ENCODE measurements at regions not wholly inside any gene's neighbourhood (a gene's known extent, or its start where the extent isn't known, plus 50 kb on each side); places are given as distances from the start of the nearest gene placed in this dataset.
"Not testable (repeated sequence)": the region's sequence is repeated elsewhere in the genome, so short reads cannot be mapped to it uniquely, and the experiment has no call there.

- WGBS, 2 donors = 66 to 87% methylated on average over 2 of the region's 2 CpGs
- intact Hi-C loops (cut with DNase I; ENCODE audit: low total_unique reads) = no loop called here
These were observed 228.3 kb downstream of the DLEU7 start for GRCh38 chr13:50615234-50615633.

GRCh38 chr13:50616101-50616500 lies 227.4 kb downstream of the DLEU7 start:
- WGBS, 2 donors = 92% methylated on average over 2 of the region's 2 CpGs
- TF ChIP-seq CTCF (IDR thresholded peaks at IDR 0.05) = no peak
- no peak for TF ChIP-seq POLR2A (IDR thresholded peaks at IDR 0.05)
- DNase-seq (ENCODE audit: low spot score in 2 of 2) = no peak
- no peak overlapping the region for H3K4me3 ChIP-seq (ENCODE audit: low read depth, poor library complexity, severe bottlenecking)
- intact Hi-C loops (cut with DNase I; ENCODE audit: low total_unique reads) = no loop called here

More at GRCh38 chr13:50615234-50615633, 228.3 kb downstream of the DLEU7 start:
- no peak overlapping the region for H3K4me3 ChIP-seq (ENCODE audit: low read depth, poor library complexity, severe bottlenecking)
- no peak for DNase-seq (ENCODE audit: low spot score in 2 of 2)
- TF ChIP-seq CTCF (IDR thresholded peaks at IDR 0.05) (no peak), POLR2A (IDR thresholded peaks at IDR 0.05) (no peak)

DNA sequence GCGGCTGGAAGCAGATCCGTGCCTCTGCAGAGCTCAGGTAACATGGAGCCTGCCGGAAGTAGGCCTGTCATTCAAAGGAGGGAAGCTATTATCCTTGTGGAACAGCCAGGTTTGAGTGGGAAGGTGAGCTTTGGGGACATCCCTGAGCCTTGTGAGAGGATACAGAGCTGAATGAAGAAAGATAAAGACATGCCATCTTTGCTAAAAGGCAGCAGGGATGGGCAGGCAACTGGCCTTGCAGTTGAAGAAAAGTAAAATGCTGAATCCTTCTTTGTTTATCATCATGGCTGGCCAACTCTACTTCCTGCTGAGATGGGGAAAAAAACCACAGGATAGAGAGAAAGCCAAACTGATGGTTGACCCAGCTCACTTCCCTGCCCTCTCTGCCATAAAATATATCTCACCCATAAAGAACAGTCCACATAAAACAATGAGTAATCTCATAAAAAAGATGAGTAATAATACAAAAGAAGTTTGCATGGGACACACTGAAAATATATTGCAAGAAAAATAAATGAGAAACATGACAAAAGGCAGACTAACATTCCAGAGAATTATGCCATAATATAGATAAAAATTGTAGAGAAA lies 226.3 kb downstream of the DLEU7 start:
- intact Hi-C loops (cut with DNase I; ENCODE audit: low total_unique reads) = no loop called here
- no peak overlapping the region for H3K4me3 ChIP-seq (ENCODE audit: low read depth, poor library complexity, severe bottlenecking)
- no peak for DNase-seq (ENCODE audit: low spot score in 2 of 2)
- TF ChIP-seq POLR2A (IDR thresholded peaks at IDR 0.05) = no peak
- no peak for TF ChIP-seq CTCF (IDR thresholded peaks at IDR 0.05)
- 90 to 95% methylated on average over 3 of the region's 3 CpGs for WGBS, 2 donors

DNA sequence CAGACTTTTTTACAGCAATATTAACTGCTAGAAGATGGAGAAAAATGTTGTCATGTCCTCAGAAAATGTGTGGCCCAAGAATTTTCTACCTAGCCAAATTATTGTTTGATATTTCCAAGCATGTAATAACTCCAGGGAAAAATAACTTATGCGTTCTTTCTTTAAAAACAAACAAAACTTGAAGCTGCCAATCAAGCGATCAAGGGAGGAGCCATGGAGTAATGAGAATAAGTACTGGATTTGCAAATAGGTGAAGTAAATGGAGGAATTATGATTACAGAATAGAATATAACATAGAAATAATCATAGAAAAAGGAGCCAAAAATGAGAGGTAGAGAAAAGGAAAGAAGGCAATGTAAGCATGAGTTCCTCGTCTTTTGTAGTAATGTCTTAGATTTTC lies 225.3 kb downstream of the DLEU7 start:
- TF ChIP-seq POLR2A (IDR thresholded peaks at IDR 0.05) (no peak), CTCF (IDR thresholded peaks at IDR 0.05) (no peak)
- 91 to 99% methylated on average over 3 of the region's 3 CpGs for WGBS, 2 donors
- no peak overlapping the region for H3K4me3 ChIP-seq (ENCODE audit: low read depth, poor library complexity, severe bottlenecking)
- DNase-seq (ENCODE audit: low spot score in 2 of 2) = no peak
- intact Hi-C loops (cut with DNase I; ENCODE audit: low total_unique reads) = no loop called here

GRCh38 chr13:50626101-50626547 lies 217.4 kb downstream of the DLEU7 start:
- intact Hi-C loops (cut with DNase I; ENCODE audit: low total_unique reads) = no loop called here
- H3K4me3 ChIP-seq (ENCODE audit: low read depth, poor library complexity, severe bottlenecking) = no peak overlapping the region
- TF ChIP-seq POLR2A (IDR thresholded peaks at IDR 0.05) = no peak
- TF ChIP-seq CTCF (IDR thresholded peaks at IDR 0.05) = no peak
- no peak for DNase-seq (ENCODE audit: low spot score in 2 of 2)
- 85 to 88% methylated on average over 3 of the region's 3 CpGs for WGBS, 2 donors

DNA sequence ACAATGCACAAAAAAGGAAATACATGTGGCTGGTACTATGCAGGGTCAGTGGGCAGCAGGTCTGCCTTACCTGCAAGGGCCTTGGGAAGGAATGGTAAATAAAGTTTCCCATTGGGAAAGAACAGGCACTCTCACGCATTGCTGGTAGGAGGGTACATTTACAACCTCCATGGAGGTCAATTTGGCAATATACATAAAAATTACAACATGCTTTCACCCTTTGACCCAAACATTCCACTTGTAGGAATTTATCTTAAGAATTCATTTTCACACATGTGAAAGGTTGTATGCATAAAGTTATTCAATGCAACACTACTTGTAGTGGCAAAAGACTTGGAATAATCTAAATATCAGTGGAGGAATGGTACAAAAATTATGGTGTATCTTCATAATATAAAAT lies 216.4 kb downstream of the DLEU7 start:
- 97 to 100% methylated on average over 1 of the region's 1 CpG for WGBS, 2 donors
- no peak overlapping the region for H3K4me3 ChIP-seq (ENCODE audit: low read depth, poor library complexity, severe bottlenecking)
- no peak for TF ChIP-seq CTCF (IDR thresholded peaks at IDR 0.05)
- no peak for TF ChIP-seq POLR2A (IDR thresholded peaks at IDR 0.05)
- DNase-seq (ENCODE audit: low spot score in 2 of 2) = no peak
- intact Hi-C loops (cut with DNase I; ENCODE audit: low total_unique reads) = no loop called here

DNA sequence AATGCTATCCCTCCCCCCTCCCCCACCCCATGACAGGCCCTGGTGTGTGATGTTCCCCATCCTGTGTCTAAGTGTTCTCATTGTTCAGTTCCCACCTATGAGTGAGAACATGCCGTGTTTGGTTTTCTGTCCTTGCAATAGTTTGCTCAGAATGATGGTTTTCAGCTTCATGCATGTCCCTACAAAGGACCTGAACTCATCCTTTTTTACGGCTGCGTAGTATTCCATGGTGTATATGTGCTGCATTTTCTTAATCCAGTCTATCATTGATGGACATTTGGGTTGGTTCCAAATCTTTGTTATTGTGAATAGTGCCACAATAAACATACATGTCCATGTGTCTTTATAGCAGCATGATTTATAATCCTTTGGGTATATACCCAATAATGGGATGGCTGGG lies 215.0 kb downstream of the DLEU7 start:
- WGBS, 2 donors = 97 to 100% methylated on average over 3 of the region's 3 CpGs

More for the DNA sequence above, 215.0 kb downstream of the DLEU7 start:
- intact Hi-C loops (cut with DNase I; ENCODE audit: low total_unique reads); DNase-seq (ENCODE audit: low spot score in 2 of 2); H3K4me3 ChIP-seq (ENCODE audit: low read depth, poor library complexity, severe bottlenecking): not testable (repeated sequence)

Data from lower leg skin (tissue), 4 donors.